ENCODE measurements at regions not wholly inside any gene's neighbourhood (a gene's known extent, or its start where the extent isn't known, plus 50 kb on each side); places are given as distances from the start of the nearest gene placed in this dataset.
A peak's percentile ranks its signal among the peaks of the same experiment; 100 is the strongest.
"Not testable (repeated sequence)": the region's sequence is repeated elsewhere in the genome, so short reads cannot be mapped to it uniquely, and the experiment has no call there.

- ATAC-seq (replicated peaks; ENCODE audit: extremely low read depth, poor library complexity, severe bottlenecking) = no peak
- Mint-ChIP-seq H3K9me3 (no peaks in the 10 kb centered on the region), H3K36me3 (ENCODE audit: insufficient read depth) (no peaks in the 10 kb centered on the region), H3K4me3 (no peak overlapping the region), H3K4me1 (no peaks in the 10 kb centered on the region), H3K27ac (ENCODE audit: low read depth) (no peak overlapping the region), H3K27me3 (peaks cover 53% of the 10 kb centered on the region)
- DNase-seq (ENCODE audit: low spot score in 2 of 2) = no peak
Observed at GRCh38 chr16:17560548-17560947, 89.8 kb upstream of the XYLT1 start.

- H3K4me3 Mint-ChIP-seq = no peak overlapping the region
- no peaks in the 10 kb centered on the region for H3K4me1 Mint-ChIP-seq
- DNase-seq (ENCODE audit: low spot score in 2 of 2) (no peak), ATAC-seq (replicated peaks; ENCODE audit: extremely low read depth, poor library complexity, severe bottlenecking) (no peak)
- H3K27me3 Mint-ChIP-seq = peaks cover 50% of the 10 kb centered on the region
- H3K9me3 Mint-ChIP-seq = no peaks in the 10 kb centered on the region
- no peak overlapping the region for H3K27ac Mint-ChIP-seq (ENCODE audit: low read depth)
- no peaks in the 10 kb centered on the region for H3K36me3 Mint-ChIP-seq (ENCODE audit: insufficient read depth)
Observed at GRCh38 chr16:17559394-17559793, 88.6 kb upstream of the XYLT1 start.

GRCh38 chr16:17557949-17558348 is 87.2 kb upstream of the XYLT1 start:
- no peak for ATAC-seq (replicated peaks; ENCODE audit: extremely low read depth, poor library complexity, severe bottlenecking)
- Mint-ChIP-seq H3K4me1 (no peaks in the 10 kb centered on the region), H3K4me3 (no peak overlapping the region), H3K9me3 (no peaks in the 10 kb centered on the region), H3K27me3 (peaks cover 50% of the 10 kb centered on the region), H3K27ac (ENCODE audit: low read depth) (no peak overlapping the region), H3K36me3 (ENCODE audit: insufficient read depth) (no peaks in the 10 kb centered on the region)
- no peak for DNase-seq (ENCODE audit: low spot score in 2 of 2)

GRCh38 chr16:17557480-17557879 is 86.7 kb upstream of the XYLT1 start:
- no peak for ATAC-seq (replicated peaks; ENCODE audit: extremely low read depth, poor library complexity, severe bottlenecking)
- no peak overlapping the region for H3K27ac Mint-ChIP-seq (ENCODE audit: low read depth)
- H3K27me3 Mint-ChIP-seq = peaks cover 50% of the 10 kb centered on the region
- no peak overlapping the region for H3K4me3 Mint-ChIP-seq
- H3K9me3 Mint-ChIP-seq = no peaks in the 10 kb centered on the region
- no peaks in the 10 kb centered on the region for H3K36me3 Mint-ChIP-seq (ENCODE audit: insufficient read depth)
- H3K4me1 Mint-ChIP-seq = no peaks in the 10 kb centered on the region
- DNase-seq (ENCODE audit: low spot score in 2 of 2) = no peak

- ATAC-seq (replicated peaks; ENCODE audit: extremely low read depth, poor library complexity, severe bottlenecking) (no peak), DNase-seq (ENCODE audit: low spot score in 2 of 2) (no peak)
- Mint-ChIP-seq H3K4me1 (no peaks in the 10 kb centered on the region), H3K36me3 (ENCODE audit: insufficient read depth) (peaks cover 1% of the 10 kb centered on the region), H3K27ac (ENCODE audit: low read depth) (no peak overlapping the region), H3K9me3 (no peaks in the 10 kb centered on the region), H3K4me3 (no peak overlapping the region), H3K27me3 (peaks cover 50% of the 10 kb centered on the region)
Observed at GRCh38 chr16:17556276-17557052, 85.7 kb upstream of the XYLT1 start.

GRCh38 chr16:17555176-17555575 is 84.4 kb upstream of the XYLT1 start:
- H3K9me3 Mint-ChIP-seq = no peaks in the 10 kb centered on the region
- no peak overlapping the region for H3K4me3 Mint-ChIP-seq
- DNase-seq (ENCODE audit: low spot score in 2 of 2) = no peak
- peaks cover 53% of the 10 kb centered on the region for H3K27me3 Mint-ChIP-seq
- no peak overlapping the region for H3K27ac Mint-ChIP-seq (ENCODE audit: low read depth)
- no peak for ATAC-seq (replicated peaks; ENCODE audit: extremely low read depth, poor library complexity, severe bottlenecking)
- peaks cover 2% of the 10 kb centered on the region for H3K36me3 Mint-ChIP-seq (ENCODE audit: insufficient read depth)
- H3K4me1 Mint-ChIP-seq = no peaks in the 10 kb centered on the region

GRCh38 chr16:17552351-17552750 is 81.6 kb upstream of the XYLT1 start:
- H3K27ac Mint-ChIP-seq (ENCODE audit: low read depth) = no peak overlapping the region
- no peak for DNase-seq (ENCODE audit: low spot score in 2 of 2)
- H3K4me1 Mint-ChIP-seq = no peaks in the 10 kb centered on the region
- no peak for ATAC-seq (replicated peaks; ENCODE audit: extremely low read depth, poor library complexity, severe bottlenecking)
- H3K36me3 Mint-ChIP-seq (ENCODE audit: insufficient read depth) = peaks cover 2% of the 10 kb centered on the region
- no peaks in the 10 kb centered on the region for H3K9me3 Mint-ChIP-seq
- no peak overlapping the region for H3K4me3 Mint-ChIP-seq
- H3K27me3 Mint-ChIP-seq = peaks cover 34% of the 10 kb centered on the region

- not testable (repeated sequence) for H3K27ac Mint-ChIP-seq (ENCODE audit: low read depth)
Observed at GRCh38 chr16:17551682-17552081, 80.9 kb upstream of the XYLT1 start.

GRCh38 chr16:17548825-17549224 is 78.1 kb upstream of the XYLT1 start:
- Mint-ChIP-seq H3K27me3 (peaks cover 24% of the 10 kb centered on the region), H3K36me3 (ENCODE audit: insufficient read depth) (peaks cover 4% of the 10 kb centered on the region)
- ATAC-seq (replicated peaks; ENCODE audit: extremely low read depth, poor library complexity, severe bottlenecking) = no peak

More at GRCh38 chr16:17551682-17552081, 80.9 kb upstream of the XYLT1 start:
- H3K36me3 Mint-ChIP-seq (ENCODE audit: insufficient read depth); H3K9me3 Mint-ChIP-seq; DNase-seq (ENCODE audit: low spot score in 2 of 2); ATAC-seq (replicated peaks; ENCODE audit: extremely low read depth, poor library complexity, severe bottlenecking); H3K4me1 Mint-ChIP-seq; H3K4me3 Mint-ChIP-seq: not testable (repeated sequence)
- H3K27me3 Mint-ChIP-seq = peaks cover 34% of the 10 kb centered on the region

GRCh38 chr16:17544785-17545184 is 74.0 kb upstream of the XYLT1 start:
- no peaks in the 10 kb centered on the region for H3K9me3 Mint-ChIP-seq
- peaks cover 18% of the 10 kb centered on the region for H3K27me3 Mint-ChIP-seq
- no peak for ATAC-seq (replicated peaks; ENCODE audit: extremely low read depth, poor library complexity, severe bottlenecking)
- H3K4me3 Mint-ChIP-seq = no peak overlapping the region
- H3K4me1 Mint-ChIP-seq = no peaks in the 10 kb centered on the region
- no peak for DNase-seq (ENCODE audit: low spot score in 2 of 2)
- H3K27ac Mint-ChIP-seq (ENCODE audit: low read depth) = peak overlapping the region; percentile 16
- H3K36me3 Mint-ChIP-seq (ENCODE audit: insufficient read depth) = peaks cover 2% of the 10 kb centered on the region

More at GRCh38 chr16:17548825-17549224, 78.1 kb upstream of the XYLT1 start:
- no peak for DNase-seq (ENCODE audit: low spot score in 2 of 2)
- no peak overlapping the region for H3K27ac Mint-ChIP-seq (ENCODE audit: low read depth)
- no peak overlapping the region for H3K4me3 Mint-ChIP-seq
- H3K9me3 Mint-ChIP-seq = no peaks in the 10 kb centered on the region
- no peaks in the 10 kb centered on the region for H3K4me1 Mint-ChIP-seq

GRCh38 chr16:17544304-17544703 is 73.5 kb upstream of the XYLT1 start:
- no peak for DNase-seq (ENCODE audit: low spot score in 2 of 2)
- Mint-ChIP-seq H3K4me3 (no peak overlapping the region), H3K9me3 (no peaks in the 10 kb centered on the region), H3K27me3 (peaks cover 21% of the 10 kb centered on the region), H3K4me1 (no peaks in the 10 kb centered on the region), H3K27ac (ENCODE audit: low read depth) (no peak overlapping the region), H3K36me3 (ENCODE audit: insufficient read depth) (peaks cover 2% of the 10 kb centered on the region)
- ATAC-seq (replicated peaks; ENCODE audit: extremely low read depth, poor library complexity, severe bottlenecking) = no peak

- no peaks in the 10 kb centered on the region for H3K4me1 Mint-ChIP-seq
- peaks cover 2% of the 10 kb centered on the region for H3K36me3 Mint-ChIP-seq (ENCODE audit: insufficient read depth)
- DNase-seq (ENCODE audit: low spot score in 2 of 2) (no peak), ATAC-seq (replicated peaks; ENCODE audit: extremely low read depth, poor library complexity, severe bottlenecking) (no peak)
- H3K27ac Mint-ChIP-seq (ENCODE audit: low read depth) = no peak overlapping the region
- no peak overlapping the region for H3K4me3 Mint-ChIP-seq
- H3K27me3 Mint-ChIP-seq = peaks cover 32% of the 10 kb centered on the region
- H3K9me3 Mint-ChIP-seq = no peaks in the 10 kb centered on the region
Observed at GRCh38 chr16:17543073-17543472, 72.3 kb upstream of the XYLT1 start.

GRCh38 chr16:17541324-17541723 is 70.6 kb upstream of the XYLT1 start:
- peaks cover 50% of the 10 kb centered on the region for H3K27me3 Mint-ChIP-seq
- H3K27ac Mint-ChIP-seq (ENCODE audit: low read depth) = no peak overlapping the region

More at GRCh38 chr16:17541324-17541723, 70.6 kb upstream of the XYLT1 start:
- ATAC-seq (replicated peaks; ENCODE audit: extremely low read depth, poor library complexity, severe bottlenecking) = no peak
- Mint-ChIP-seq H3K36me3 (ENCODE audit: insufficient read depth) (peaks cover under 1% of the 10 kb centered on the region), H3K4me1 (no peaks in the 10 kb centered on the region), H3K4me3 (no peak overlapping the region), H3K9me3 (no peaks in the 10 kb centered on the region)
- DNase-seq (ENCODE audit: low spot score in 2 of 2) = no peak

Data from central memory CD8-positive, alpha-beta T cell (primary cell).